ENCODE measurements at regions not wholly inside any gene's neighbourhood (a gene's known extent, or its start where the extent isn't known, plus 50 kb on each side); places are given as distances from the start of the nearest gene placed in this dataset.
"Not testable (repeated sequence)": the region's sequence is repeated elsewhere in the genome, so short reads cannot be mapped to it uniquely, and the experiment has no call there.

GRCh38 chr10:94251098-94251497 lies 111.6 kb downstream of the NOC3L start:
- Histone ChIP-seq H3K79me2 (ENCODE audit: insufficient read depth, low read length) (no peaks in the 10 kb centered on the region), H3K36me3 (ENCODE audit: insufficient read depth, low read length) (peaks cover 3% of the 10 kb centered on the region), H3K27me3 (ENCODE audit: insufficient read depth, low read length) (no peaks in the 10 kb centered on the region), H2AFZ (ENCODE audit: low read length) (no peak overlapping the region), H4K20me1 (ENCODE audit: insufficient read depth, low read length) (no peaks in the 10 kb centered on the region), H3K4me2 (ENCODE audit: insufficient read depth, low read length) (no peak overlapping the region), H3K4me1 (ENCODE audit: insufficient read depth, low read length) (no peaks in the 10 kb centered on the region), H3K4me3 (ENCODE audit: insufficient read depth, low read length) (no peak overlapping the region), H3K27ac (ENCODE audit: low read depth, low read length) (no peak overlapping the region), H3K9me3 (ENCODE audit: low read depth, low read length) (no peaks in the 10 kb centered on the region)
- no peak for DNase-seq (ENCODE audit: insufficient read length, low spot score, missing footprints)
- TF ChIP-seq, protein P1, sequence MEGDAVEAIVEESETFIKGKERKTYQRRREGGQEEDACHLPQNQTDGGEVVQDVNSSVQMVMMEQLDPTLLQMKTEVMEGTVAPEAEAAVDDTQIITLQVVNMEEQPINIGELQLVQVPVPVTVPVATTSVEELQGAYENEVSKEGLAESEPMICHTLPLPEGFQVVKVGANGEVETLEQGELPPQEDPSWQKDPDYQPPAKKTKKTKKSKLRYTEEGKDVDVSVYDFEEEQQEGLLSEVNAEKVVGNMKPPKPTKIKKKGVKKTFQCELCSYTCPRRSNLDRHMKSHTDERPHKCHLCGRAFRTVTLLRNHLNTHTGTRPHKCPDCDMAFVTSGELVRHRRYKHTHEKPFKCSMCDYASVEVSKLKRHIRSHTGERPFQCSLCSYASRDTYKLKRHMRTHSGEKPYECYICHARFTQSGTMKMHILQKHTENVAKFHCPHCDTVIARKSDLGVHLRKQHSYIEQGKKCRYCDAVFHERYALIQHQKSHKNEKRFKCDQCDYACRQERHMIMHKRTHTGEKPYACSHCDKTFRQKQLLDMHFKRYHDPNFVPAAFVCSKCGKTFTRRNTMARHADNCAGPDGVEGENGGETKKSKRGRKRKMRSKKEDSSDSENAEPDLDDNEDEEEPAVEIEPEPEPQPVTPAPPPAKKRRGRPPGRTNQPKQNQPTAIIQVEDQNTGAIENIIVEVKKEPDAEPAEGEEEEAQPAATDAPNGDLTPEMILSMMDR (IDR thresholded peaks at IDR 0.05; ENCODE audit: extremely low read depth, low read depth, low read length): no peak

DNA sequence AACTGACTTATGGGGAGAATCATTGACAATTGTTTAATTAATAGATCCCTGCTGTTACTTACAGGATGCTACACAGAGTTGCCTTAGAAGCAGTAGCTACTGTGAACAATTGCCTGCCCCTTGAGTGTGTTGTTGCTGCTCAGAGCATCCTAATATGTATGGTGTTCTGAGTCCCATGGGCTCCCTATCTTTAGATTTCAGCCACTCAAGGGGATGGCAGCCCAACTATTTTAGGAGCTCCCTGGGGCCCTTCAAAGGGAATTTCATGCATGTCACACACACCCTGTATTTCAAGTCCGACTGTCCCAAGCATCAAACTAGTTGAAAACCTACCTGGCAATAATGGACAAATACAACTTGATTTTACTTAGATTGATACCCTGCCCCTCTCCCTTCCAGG lies 111.2 kb downstream of the NOC3L start:
- DNase-seq (ENCODE audit: insufficient read length, low spot score, missing footprints): no peak
- H3K36me3 ChIP-seq (ENCODE audit: insufficient read depth, low read length): peaks cover 3% of the 10 kb centered on the region
- TF ChIP-seq, protein P1 (IDR thresholded peaks at IDR 0.05; ENCODE audit: extremely low read depth, low read depth, low read length): no peak
- no peaks in the 10 kb centered on the region for H4K20me1 ChIP-seq (ENCODE audit: insufficient read depth, low read length)
- H3K4me1 ChIP-seq (ENCODE audit: insufficient read depth, low read length): no peaks in the 10 kb centered on the region
- no peak overlapping the region for H3K4me2 ChIP-seq (ENCODE audit: insufficient read depth, low read length)
- H3K27me3 ChIP-seq (ENCODE audit: insufficient read depth, low read length): no peaks in the 10 kb centered on the region
- no peak overlapping the region for H2AFZ ChIP-seq (ENCODE audit: low read length)
- H3K79me2 ChIP-seq (ENCODE audit: insufficient read depth, low read length): no peaks in the 10 kb centered on the region
- H3K9me3 ChIP-seq (ENCODE audit: low read depth, low read length): no peaks in the 10 kb centered on the region
- H3K27ac ChIP-seq (ENCODE audit: low read depth, low read length): no peak overlapping the region
- no peak overlapping the region for H3K4me3 ChIP-seq (ENCODE audit: insufficient read depth, low read length)

DNA sequence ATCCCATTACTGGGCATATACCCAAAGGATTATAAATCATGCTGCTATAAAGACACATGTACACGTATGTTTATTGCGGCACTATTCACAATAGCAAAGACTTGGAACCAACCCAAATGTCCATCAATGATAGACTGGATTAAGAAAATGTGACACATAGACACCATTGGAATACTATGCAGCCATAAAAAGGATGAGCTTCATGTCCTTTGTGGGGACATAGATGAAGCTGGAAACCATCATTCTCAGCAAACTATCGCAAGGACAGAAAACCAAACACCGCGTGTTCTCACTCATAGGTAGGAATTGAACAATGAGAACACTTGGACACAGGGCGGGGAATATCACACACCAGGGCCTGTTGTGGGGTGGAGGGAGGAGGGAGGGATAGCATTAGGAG lies 105.3 kb downstream of the NOC3L start:
- DNase-seq (ENCODE audit: insufficient read length, low spot score, missing footprints); H2AFZ ChIP-seq (ENCODE audit: low read length); H3K4me3 ChIP-seq (ENCODE audit: insufficient read depth, low read length); H3K9me3 ChIP-seq (ENCODE audit: low read depth, low read length); H3K4me2 ChIP-seq (ENCODE audit: insufficient read depth, low read length); H3K36me3 ChIP-seq (ENCODE audit: insufficient read depth, low read length); H4K20me1 ChIP-seq (ENCODE audit: insufficient read depth, low read length); H3K79me2 ChIP-seq (ENCODE audit: insufficient read depth, low read length); H3K4me1 ChIP-seq (ENCODE audit: insufficient read depth, low read length); H3K27ac ChIP-seq (ENCODE audit: low read depth, low read length); H3K27me3 ChIP-seq (ENCODE audit: insufficient read depth, low read length): not testable (repeated sequence)

- Histone ChIP-seq H4K20me1 (ENCODE audit: insufficient read depth, low read length) (no peaks in the 10 kb centered on the region), H3K36me3 (ENCODE audit: insufficient read depth, low read length) (no peaks in the 10 kb centered on the region), H3K4me2 (ENCODE audit: insufficient read depth, low read length) (no peak overlapping the region), H3K79me2 (ENCODE audit: insufficient read depth, low read length) (no peaks in the 10 kb centered on the region), H3K27ac (ENCODE audit: low read depth, low read length) (no peak overlapping the region), H2AFZ (ENCODE audit: low read length) (no peak overlapping the region), H3K27me3 (ENCODE audit: insufficient read depth, low read length) (no peaks in the 10 kb centered on the region), H3K4me1 (ENCODE audit: insufficient read depth, low read length) (no peaks in the 10 kb centered on the region), H3K4me3 (ENCODE audit: insufficient read depth, low read length) (no peak overlapping the region), H3K9me3 (ENCODE audit: low read depth, low read length) (no peaks in the 10 kb centered on the region)
- DNase-seq (ENCODE audit: insufficient read length, low spot score, missing footprints): no peak
- TF ChIP-seq, protein P1 (IDR thresholded peaks at IDR 0.05; ENCODE audit: extremely low read depth, low read depth, low read length): no peak
These were observed 102.3 kb downstream of the NOC3L start for GRCh38 chr10:94260455-94260854.
